Stimulated activated CD4-positive, alpha-beta T cell treated with anti-CD3 and anti-CD28 coated beads, TNF-alpha, amount 100 ng/mL, for 4 hours (primary cell): ENCODE measurements at regions not wholly inside any gene's neighbourhood (a gene's known extent, or its start where the extent isn't known, plus 50 kb on each side); places are given as distances from the start of the nearest gene placed in this dataset.

Source experiments
- DNase-seq, 3 experiments: peaks; one replicate each; pipeline ENCODE4 v3.0.0-alpha.2; 2020; ENCODE audit warnings: low read depth in 3 of 3

DNA sequence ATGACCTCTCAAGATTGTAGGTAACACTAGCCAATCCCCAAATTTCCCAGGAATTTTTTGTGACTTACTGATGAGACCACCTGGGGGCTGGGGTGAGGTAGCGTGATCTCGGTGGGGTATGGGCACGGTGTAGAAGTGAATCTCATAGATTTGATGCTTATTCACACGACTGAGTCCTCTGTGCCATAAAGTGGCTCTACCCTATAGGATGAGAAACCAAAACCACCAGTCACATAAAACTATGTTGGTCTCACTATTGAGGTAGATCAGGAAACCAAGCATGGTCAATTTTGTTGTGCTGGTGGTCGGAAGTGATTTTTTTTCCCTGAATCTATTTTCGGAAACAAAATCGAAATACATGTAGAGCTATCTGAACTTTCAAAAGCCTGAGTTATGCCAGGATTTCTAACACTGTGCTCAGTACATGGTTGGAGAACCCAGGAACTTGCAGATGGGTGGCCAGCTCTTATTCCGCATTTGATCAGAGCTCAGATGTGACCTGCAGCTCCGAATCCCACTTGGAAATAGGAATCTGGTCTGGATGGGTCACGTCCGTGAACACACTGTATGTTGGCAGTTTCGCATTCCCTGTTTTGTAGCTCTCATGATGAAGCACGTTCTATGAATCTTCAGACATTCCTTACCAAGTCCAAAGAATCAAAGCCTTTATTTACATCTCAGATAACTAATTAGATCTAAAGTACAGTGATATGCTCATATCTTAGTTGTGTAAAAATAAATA is 261.5 kb downstream of the KLF6 start:
- no peak for DNase-seq

DNA sequence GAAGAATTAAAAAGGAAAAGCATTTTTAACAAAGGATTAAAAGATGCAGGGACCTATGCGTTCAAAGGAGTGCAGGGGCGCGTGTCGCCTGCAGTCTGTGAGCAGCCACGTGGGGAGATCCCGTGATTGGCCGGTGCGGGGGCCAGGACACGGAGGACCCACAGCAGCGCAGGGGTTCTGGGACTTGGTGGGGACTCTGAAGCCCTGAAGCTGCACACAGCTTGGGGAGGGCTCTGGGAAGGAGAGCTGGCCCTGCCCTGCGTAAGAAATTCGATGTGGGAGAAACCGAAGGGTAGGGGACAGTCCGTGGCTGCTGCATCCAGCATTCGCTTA is 268.1 kb downstream of the KLF6 start:
- no peak for DNase-seq

DNA sequence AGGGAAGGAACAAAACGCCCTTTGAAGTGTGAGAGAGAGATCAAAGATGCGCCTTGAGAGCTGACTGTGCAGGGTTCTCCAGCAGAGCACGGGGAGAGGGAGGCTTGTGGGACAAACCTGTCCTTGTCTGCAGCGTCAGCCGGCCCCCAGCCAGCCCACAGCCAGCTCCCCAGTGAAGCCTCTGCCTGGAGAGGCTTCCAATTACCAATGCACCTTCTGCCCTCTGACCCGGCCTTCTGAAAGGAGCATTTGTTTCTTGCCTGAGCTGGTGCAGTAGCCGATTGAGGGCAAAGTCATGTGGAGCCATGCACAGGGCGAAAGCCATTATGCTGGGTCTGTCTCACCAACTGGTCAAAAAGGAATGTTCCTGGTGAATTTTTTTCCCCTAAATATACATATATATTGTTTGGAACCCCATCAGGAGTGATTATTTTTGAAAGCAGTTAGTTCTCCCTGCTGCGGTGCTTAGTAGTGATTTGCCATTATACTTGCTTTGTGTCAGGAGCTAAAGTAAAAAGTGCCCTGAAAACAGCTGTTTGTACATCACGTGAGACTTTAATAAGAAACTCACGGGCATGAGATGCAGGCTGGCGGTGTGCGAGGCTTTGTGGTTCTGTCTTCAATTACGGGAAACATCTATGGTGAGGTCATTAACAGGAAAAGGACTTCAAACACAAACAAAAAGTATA is 268.6 kb downstream of the KLF6 start:
- DNase-seq = no peak

DNA sequence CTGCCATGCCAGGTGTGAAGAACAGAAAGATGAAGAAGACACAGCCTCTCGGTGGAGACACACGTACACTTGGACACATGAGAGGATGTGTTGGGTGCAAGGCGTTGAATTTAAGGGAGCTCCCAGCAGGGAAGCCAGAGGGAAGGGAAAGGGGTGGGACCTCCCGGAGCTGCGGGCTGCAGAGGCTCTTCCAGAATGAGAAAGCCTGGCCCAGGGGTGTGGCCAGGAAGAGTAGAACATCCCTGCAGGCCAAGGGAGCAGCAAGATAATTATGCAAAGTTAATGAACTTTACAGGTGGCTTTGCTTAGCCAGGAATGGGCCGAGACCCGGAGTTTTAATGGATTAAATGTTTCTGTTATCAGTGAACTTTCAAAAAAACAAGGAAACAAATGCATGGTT is 270.3 kb downstream of the KLF6 start:
- no peak for DNase-seq

DNA sequence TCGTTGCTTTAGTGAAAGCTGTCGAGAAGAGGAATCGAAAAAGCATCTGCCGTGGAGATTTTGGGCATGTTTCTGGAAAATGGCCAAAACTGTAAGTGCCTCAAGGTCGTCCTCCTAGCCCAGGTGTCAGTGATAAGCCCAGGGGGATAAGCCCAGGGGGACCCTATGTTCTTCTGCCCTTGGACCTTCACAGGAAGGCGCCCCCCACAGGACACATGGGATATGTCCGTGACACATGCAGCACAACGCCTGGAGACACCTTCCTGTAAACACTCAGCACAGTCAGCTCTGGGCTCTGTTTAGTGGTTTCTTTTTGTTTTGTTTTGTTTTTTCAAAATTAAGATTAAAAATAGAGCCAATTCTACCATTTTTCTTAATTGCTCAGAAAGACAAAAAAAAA is 272.7 kb downstream of the KLF6 start:
- no peak for DNase-seq

DNA sequence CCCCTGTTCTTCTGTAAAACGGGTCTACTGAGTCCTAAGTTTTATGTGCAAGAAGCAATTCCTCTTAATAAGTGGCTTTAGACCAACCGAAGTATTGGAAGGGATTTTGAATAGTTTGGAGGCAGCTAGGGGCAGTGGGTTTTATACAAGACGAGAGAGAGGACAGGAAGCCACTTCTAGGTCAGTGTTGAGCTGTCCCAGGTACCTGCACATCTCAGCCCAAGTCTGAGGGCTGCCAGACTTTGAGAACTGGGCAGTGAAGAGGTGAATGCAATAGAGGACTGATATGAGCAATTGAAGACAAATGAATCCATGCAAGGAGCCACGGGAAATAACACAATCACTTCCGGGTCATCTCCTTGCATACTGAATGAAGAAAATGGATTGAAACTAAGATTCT is 273.5 kb downstream of the KLF6 start:
- DNase-seq = no peak

DNA sequence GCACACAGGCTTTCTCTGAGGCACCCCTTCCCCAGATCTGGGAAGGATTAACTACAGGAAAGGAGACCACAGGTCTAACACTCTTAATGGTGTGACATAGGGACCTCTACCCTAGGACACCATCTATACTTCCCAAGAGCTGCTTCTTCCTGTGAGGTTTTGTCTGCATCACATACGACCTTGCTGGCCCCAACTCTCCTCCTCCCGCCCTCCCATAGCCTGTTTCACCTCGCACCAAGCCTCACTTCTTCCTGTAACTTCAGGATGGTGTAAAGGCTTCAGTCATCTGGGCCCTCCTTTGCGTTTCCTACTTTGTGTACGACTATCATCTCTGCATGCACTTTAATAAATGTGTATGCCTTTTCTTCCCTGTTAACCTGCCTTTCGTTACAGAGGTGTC is 274.3 kb downstream of the KLF6 start:
- DNase-seq = no peak

DNA sequence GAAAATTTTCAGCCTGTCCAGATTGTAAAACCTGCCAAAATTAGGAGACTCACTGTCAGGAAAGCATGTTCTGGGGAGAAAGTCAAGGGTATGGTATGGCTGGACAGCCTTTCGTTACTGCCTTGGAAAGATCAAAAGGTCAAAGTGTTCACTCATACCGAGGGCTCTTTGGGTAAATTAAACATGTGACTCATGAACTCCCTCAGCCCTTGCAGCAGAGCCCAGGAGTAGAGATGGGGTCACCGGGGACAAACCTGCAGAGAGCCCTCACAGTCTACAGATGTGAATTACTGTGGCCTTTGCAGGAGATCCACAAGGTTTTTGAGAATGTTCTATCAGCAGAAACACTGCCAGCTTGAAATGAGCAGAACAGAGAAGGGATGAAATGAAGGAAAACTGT is 275.7 kb downstream of the KLF6 start:
- no peak for DNase-seq

DNA sequence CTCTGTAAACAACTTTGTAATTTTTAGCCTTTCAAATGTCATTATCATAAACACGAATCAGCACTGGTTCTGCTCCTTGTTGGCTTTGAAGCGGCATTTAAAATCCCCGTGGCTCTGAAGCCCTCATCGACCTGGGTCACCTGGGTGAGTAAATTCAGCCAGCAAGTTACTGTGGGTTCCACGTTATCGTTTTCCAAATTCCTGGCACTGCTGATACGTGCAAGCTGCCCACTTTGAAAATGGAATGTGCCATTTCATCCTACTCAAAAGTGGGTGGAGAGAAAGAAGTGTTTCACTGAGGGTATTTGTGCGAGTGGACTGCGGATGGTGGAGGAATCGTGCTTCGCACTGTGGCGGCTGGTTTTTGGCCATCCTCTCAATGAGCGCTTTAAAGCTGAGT is 281.7 kb downstream of the KLF6 start:
- no peak for DNase-seq

DNA sequence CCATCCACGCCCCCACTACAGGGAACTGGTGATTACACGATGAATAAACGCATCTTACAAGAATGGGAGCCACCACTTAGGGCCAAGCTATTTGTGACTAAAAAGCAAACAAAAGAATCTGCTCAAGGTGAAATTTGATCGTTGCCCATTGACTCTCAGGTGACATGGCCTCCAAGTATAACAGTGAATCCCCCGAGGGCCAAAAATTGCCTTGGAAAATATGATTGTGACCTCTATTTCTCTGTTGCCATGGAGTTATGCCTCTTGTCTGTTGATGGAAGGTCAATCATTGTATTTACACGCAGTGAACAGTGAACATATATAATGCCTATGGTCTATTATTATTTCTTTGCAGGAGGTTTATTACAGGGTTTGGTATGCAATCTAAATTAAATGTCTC is 282.3 kb downstream of the KLF6 start:
- no peak for DNase-seq

DNA sequence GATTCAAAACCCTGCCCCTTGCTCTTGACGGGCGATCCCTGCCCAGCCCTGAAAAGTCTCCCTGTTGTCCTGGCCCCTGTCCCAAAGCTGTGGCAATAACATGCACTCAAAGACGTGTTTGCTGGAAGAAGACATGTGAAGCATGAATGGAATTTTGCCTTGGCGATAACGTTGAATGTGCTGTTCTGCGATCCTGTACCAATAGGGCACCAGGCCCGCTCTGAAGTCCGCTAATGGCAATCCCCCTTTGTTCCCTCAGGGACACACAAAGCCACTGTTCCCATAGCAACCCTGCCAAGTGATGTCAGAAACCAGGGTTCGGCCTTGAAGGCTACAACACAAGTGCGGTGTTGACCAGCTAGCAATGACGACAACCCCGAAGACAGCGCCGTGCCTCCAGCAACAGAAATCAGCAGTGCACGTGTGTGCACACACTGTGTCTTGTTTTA is 284.6 kb downstream of the KLF6 start:
- no peak for DNase-seq

DNA sequence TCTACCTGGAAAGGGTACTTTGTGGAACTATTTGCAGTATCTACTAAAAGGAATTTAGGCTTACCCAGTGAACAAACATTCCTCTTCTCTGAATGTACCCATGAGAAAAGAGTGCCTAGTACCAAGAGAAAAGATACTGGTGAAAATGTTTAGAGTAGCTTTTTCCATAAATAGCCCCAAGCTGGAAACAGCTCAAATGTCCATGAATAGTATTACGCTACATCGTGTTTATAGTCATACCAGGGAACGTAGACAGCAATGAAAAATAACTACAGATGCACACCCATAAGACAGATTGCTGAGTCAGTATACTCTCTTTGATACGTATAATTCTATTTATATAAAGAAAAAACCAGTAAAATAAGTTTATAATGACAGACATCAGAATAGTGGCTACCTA is 285.9 kb downstream of the KLF6 start:
- DNase-seq = no peak

DNA sequence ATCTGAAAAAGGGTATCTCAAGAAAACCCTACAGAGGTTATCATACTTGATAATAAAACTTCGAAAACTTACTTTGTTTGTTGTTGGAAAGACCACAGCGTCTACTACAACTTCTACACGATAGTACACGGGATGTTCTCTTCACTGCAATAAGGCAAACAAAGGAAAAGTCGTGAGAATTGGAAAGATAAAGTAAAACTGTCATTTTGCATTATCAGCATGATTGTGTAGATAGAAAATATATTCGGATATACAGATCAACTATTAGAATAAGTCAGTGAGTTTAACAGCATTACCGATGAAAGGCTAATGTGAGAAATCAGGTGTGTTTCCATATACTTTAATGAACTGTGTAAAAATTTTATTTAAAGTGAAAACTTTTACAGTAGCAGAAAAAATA is 287.4 kb downstream of the KLF6 start:
- DNase-seq = no peak

DNA sequence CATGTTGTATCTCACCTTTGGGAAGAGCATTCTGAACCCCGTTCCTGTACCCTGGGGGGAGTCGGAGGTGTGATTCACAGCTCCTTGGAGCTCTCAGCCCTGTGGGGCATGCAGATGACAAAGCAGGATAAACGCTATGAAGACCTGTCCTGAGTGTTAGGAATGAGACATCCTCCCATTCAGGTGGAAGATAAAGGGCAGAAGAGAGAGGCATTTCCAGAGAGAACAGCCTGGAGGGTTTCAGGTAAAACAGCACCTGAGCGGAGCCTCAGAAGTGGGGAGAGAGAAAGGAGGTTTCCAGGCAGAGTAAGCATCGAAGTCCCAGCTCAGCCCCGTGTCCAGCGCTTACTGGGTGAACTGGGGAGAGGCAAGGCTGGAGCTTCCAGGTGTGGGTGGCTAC is 288.9 kb downstream of the KLF6 start:
- DNase-seq = no peak

DNA sequence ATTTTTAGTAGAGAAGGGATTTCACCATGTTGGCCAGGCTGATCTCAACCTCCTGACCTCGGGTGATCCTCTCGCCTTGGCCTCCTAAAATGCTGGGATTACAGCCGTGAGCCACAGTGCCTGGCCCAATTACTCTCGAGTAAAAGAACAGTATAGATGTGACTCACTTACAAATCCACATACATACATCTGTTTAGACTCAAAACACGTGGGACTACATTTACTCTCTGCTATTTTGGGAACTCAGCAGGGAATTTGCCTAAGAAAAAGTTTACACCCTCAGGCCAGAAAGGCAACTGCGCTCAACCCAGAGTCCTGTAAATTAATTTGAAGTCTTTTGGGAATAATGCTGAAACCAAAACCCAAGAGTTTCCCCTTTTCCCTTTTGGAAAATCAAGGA is 289.7 kb downstream of the KLF6 start:
- no peak for DNase-seq

DNA sequence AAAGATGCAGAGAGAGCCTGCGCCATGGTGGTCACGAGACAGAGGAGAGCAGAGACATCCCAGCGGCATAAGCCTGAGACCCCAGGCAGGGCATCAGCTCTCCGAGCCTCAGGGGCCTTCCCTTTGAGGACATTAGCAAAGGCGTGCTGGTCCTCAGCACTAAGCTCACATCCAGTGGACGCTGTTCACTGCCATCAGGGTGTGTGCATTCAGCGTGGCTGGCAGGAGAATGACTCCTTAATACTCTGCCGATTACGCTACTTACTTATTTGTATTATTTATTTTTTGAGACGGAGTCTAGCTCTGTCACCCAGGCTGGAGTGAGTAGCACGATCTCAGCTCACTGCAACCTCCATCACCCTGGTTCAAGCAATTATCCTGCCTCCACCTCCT is 290.2 kb downstream of the KLF6 start:
- DNase-seq = no peak

DNA sequence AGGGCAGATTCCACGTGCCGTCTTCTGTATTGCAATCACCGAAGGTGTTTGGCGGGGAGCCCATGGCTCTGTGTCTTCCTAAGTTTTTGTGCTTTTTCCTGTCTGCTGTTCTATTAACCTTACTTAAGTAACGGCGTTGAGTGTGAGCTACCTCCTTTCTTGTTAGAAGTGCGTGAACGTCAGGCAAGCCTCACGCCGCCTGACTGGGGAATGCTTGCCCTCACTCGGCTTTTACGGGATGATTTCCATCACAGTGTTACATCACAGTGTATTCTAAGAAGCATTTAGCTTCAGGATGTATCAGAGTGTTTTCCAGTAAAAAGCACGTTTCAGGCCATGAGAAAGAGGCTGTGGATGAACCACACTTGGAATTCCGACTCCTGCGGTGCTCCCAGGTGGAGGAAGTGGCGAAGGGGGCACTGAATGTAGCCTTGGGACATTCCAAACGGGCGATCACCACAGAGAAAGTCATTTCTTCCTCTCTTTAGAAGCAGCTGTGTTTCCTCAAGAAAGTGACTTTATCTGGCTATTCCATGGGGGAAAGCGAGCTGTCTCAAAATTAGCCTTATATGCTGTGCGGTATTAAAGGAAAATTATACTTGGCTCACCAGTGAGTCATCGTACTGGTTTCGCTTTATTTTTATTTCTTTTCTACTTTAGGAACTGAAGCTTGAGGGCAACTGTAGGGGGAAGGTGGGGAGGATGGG is 290.7 kb downstream of the KLF6 start:
- no peak for DNase-seq

DNA sequence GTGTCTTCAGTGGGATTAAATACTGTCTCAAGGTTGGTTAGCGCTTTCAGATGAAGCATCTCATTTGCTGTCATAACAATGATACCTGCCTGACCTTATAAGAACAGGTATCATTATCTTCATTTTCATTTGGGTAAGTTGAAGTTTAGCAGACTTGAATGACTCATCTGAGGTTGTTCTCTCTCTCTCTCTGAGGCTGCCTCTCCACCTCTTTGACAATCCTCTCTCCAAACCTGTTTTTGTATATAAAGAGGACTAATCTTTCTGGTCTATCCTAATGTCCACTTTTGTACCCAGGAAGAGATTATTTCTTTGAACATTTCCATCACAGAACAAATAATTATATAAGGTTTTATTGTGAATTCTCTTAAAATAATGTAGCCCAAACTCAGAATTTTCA is 291.4 kb downstream of the KLF6 start:
- DNase-seq = no peak

DNA sequence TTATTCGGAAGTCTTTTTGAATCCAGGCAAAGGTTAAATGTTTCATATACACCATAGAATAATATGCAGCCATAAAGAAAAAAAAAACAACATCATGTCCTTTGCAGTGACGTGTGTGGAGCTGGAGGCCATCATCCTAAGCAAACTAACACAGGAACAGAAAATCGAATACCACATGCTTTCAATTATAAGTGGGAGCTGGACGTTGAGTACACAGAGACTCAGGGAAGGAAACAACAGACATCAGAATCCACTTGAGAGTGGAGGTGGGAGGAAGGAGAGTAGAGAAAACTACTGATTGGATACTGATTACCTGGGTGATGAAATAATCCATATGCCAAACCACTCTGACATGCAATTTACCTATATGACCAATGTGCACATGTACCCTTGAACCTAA is 293.4 kb downstream of the KLF6 start:
- no peak for DNase-seq

DNA sequence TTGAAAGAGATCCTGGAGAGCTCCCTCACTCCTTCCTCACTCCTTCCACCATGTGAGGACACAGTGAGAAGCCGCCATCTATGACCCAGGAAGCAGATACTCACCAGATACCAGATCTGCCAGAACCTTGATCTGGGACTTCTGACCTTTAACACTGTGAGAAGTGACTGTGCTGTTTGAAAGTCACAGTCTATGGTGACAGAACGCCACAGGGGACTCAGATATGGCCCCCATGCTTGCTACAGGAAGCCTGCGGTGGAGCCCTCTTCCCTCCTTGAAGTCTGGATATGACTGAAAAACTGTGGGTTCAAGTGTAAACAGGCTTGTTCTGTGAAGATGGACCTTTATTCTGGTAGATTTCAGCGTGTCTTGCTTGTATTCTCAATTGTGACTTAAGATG is 297.8 kb downstream of the KLF6 start:
- no peak for DNase-seq

DNA sequence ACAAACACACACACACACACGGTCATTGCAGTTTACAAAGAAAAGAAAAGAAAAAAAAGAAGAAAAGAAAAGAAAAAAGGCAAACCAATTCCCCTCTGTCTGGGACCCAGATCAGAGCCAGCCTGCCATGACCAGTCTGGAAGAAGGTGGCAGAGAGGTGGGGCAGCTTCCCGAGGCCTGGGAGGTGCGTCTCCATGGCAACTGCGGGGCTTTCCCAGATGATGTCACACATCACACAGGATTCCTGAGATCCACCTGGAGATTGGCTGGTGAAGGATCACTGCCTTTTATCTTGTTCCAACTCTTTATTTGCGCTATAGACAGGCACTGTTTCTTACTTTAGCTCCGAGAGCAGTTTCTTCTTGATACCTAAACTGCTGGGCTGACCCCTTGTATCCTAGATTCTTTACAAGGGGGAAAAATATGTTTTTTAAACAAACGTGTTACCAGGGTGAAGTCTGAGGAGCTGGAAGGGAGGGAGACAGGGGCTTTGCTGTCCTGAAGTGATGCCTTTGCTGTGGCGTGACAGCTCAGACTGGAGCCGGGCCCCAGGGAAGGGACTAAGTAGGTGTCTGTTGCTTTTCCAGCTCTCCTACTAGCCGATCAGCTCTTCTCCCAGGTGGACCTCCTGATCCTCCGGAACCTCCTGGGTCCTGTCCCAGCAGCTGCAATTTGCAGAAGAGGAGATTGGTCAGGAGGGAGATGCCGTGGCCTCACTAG is 298.5 kb downstream of the KLF6 start:
- no peak for DNase-seq

DNA sequence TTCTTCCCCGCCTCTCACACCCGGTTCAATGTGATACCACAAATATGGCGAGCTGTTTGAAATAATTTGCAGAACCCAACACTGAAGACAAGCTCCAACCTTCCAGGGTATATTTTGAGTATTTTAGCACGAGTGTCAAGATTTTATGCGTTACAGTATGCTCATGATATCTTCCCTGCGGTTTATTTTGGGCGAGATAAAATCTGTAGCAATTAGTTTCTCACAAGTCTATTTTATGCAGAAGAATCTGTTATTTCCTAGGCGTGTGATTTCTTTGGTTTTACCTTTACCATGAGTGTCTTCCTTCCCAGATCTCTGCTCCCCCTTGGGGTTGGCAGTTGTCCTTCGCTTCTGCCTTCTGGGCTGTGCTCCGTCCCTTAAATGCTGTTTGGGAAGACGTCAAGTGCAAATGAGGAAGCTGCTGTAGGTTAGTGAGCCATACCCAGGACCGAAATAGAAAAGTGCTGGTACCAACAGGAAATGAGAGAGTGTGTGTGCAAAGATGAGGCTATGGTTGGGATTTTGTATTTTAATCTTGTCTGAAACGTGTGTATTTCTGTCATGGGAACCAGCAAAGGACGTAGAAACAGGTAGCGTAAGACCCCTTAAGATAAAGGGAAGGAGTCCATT is 299.8 kb downstream of the KLF6 start:
- no peak for DNase-seq
